Erythroblast (primary cell): ENCODE measurements at regions not wholly inside any gene's neighbourhood (a gene's known extent, or its start where the extent isn't known, plus 50 kb on each side); places are given as distances from the start of the nearest gene placed in this dataset.

Experiments used
- GATA1 ChIP-seq: IDR thresholded peaks from 2 replicates; pipeline ENCODE4 v1.6.1; 2011; ENCODE audit warnings: low read depth, mild to moderate bottlenecking, control low read depth, low read length, moderate library complexity
- POLR2A ChIP-seq: IDR thresholded peaks from 2 replicates; pipeline ENCODE4 v1.6.1; 2011; ENCODE audit warnings: mild to moderate bottlenecking, low read length

- TF ChIP-seq POLR2A, result no peak
- no peak for TF ChIP-seq GATA1
Observed at GRCh38 chr9:1231998-1232919, 182.1 kb downstream of the DMRT2 start.
